Mucosa of stomach (tissue), 1 donor: ENCODE measurements at regions not wholly inside any gene's neighbourhood (a gene's known extent, or its start where the extent isn't known, plus 50 kb on each side); places are given as distances from the start of the nearest gene placed in this dataset.

Experiments used
- H3K27me3 ChIP-seq: one replicate; pipeline ENCODE4 v1.7.0; 2013; ENCODE audit warnings: mild to moderate bottlenecking, low read length; ENCODE audit not compliant: control insufficient read depth, insufficient read depth
- H3K36me3 ChIP-seq: one replicate; pipeline ENCODE4 v1.7.0; 2013; ENCODE audit warnings: low read length; ENCODE audit not compliant: control insufficient read depth, insufficient read depth
- H3K4me1 ChIP-seq: one replicate; pipeline ENCODE4 v1.7.0; 2013; ENCODE audit warnings: mild to moderate bottlenecking, low read length; ENCODE audit not compliant: control insufficient read depth, insufficient read depth
- H3K4me3 ChIP-seq: one replicate; pipeline ENCODE4 v1.7.0; 2013; ENCODE audit warnings: low read length
- H3K9ac ChIP-seq: one replicate; pipeline ENCODE4 v1.7.0; 2013; ENCODE audit warnings: mild to moderate bottlenecking, low read length, moderate library complexity
- H3K9me3 ChIP-seq: one replicate; pipeline ENCODE4 v1.7.0; 2013; ENCODE audit warnings: mild to moderate bottlenecking, low read length, moderate library complexity; ENCODE audit not compliant: control insufficient read depth
- donor health status: Pancreatic carcinoma.

- Histone ChIP-seq H3K36me3 (no peaks in the 10 kb centered on the region), H3K4me1 (no peaks in the 10 kb centered on the region), H3K27me3 (no peaks in the 10 kb centered on the region), H3K9me3 (no peaks in the 10 kb centered on the region), H3K9ac (no peak overlapping the region), H3K4me3 (no peak overlapping the region)
Measured at GRCh38 chr6:166838987-166839386, 117.4 kb downstream of the RNASET2 start.

- Histone ChIP-seq H3K9ac (no peak overlapping the region), H3K9me3 (no peaks in the 10 kb centered on the region), H3K4me1 (no peaks in the 10 kb centered on the region), H3K27me3 (no peaks in the 10 kb centered on the region), H3K4me3 (no peak overlapping the region), H3K36me3 (no peaks in the 10 kb centered on the region)
Measured at GRCh38 chr6:166836785-166837718, 119.3 kb downstream of the RNASET2 start.

- Histone ChIP-seq H3K27me3 (no peaks in the 10 kb centered on the region), H3K36me3 (no peaks in the 10 kb centered on the region), H3K9me3 (no peaks in the 10 kb centered on the region), H3K4me3 (no peak overlapping the region), H3K4me1 (no peaks in the 10 kb centered on the region), H3K9ac (no peak overlapping the region)
Measured at GRCh38 chr6:166834049-166834448, 122.3 kb downstream of the RNASET2 start.

GRCh38 chr6:166830891-166831363 is 125.4 kb downstream of the RNASET2 start:
- Histone ChIP-seq H3K9ac (no peak overlapping the region), H3K4me3 (no peak overlapping the region), H3K4me1 (no peaks in the 10 kb centered on the region), H3K9me3 (no peaks in the 10 kb centered on the region), H3K27me3 (no peaks in the 10 kb centered on the region), H3K36me3 (no peaks in the 10 kb centered on the region)

- Histone ChIP-seq H3K4me1 (no peaks in the 10 kb centered on the region), H3K27me3 (no peaks in the 10 kb centered on the region), H3K36me3 (no peaks in the 10 kb centered on the region), H3K4me3 (no peak overlapping the region), H3K9ac (no peak overlapping the region), H3K9me3 (no peaks in the 10 kb centered on the region)
Measured at GRCh38 chr6:166830185-166830890, 126.0 kb downstream of the RNASET2 start.

GRCh38 chr6:166826264-166826663 is 130.1 kb downstream of the RNASET2 start:
- Histone ChIP-seq H3K9me3 (no peaks in the 10 kb centered on the region), H3K9ac (no peak overlapping the region), H3K36me3 (no peaks in the 10 kb centered on the region), H3K4me1 (no peaks in the 10 kb centered on the region), H3K27me3 (no peaks in the 10 kb centered on the region), H3K4me3 (no peak overlapping the region)

GRCh38 chr6:166825553-166826145 is 130.7 kb downstream of the RNASET2 start:
- Histone ChIP-seq H3K9me3 (no peaks in the 10 kb centered on the region), H3K4me3 (no peak overlapping the region), H3K9ac (no peak overlapping the region)

GRCh38 chr6:166824880-166825250 is 131.5 kb downstream of the RNASET2 start:
- Histone ChIP-seq H3K4me3 (no peak overlapping the region), H3K27me3 (no peaks in the 10 kb centered on the region), H3K36me3 (no peaks in the 10 kb centered on the region), H3K9ac (no peak overlapping the region), H3K4me1 (no peaks in the 10 kb centered on the region), H3K9me3 (no peaks in the 10 kb centered on the region)

More at GRCh38 chr6:166825553-166826145, 130.7 kb downstream of the RNASET2 start:
- Histone ChIP-seq H3K27me3 (no peaks in the 10 kb centered on the region), H3K4me1 (no peaks in the 10 kb centered on the region), H3K36me3 (no peaks in the 10 kb centered on the region)

GRCh38 chr6:166824146-166824879 is 132.0 kb downstream of the RNASET2 start:
- Histone ChIP-seq H3K4me1 (no peaks in the 10 kb centered on the region), H3K27me3 (no peaks in the 10 kb centered on the region), H3K9me3 (no peaks in the 10 kb centered on the region), H3K36me3 (no peaks in the 10 kb centered on the region), H3K9ac (no peak overlapping the region), H3K4me3 (no peak overlapping the region)

- no peaks in the 10 kb centered on the region for H3K4me1 ChIP-seq
- no peak overlapping the region for H3K9ac ChIP-seq
- H3K9me3 ChIP-seq, result no peaks in the 10 kb centered on the region
- H3K27me3 ChIP-seq, result no peaks in the 10 kb centered on the region
- H3K36me3 ChIP-seq, result no peaks in the 10 kb centered on the region
- no peak overlapping the region for H3K4me3 ChIP-seq
Measured at GRCh38 chr6:166822609-166823008, 133.7 kb downstream of the RNASET2 start.

GRCh38 chr6:166820483-166820882 is 135.9 kb downstream of the RNASET2 start:
- no peaks in the 10 kb centered on the region for H3K27me3 ChIP-seq
- H3K9me3 ChIP-seq, result no peaks in the 10 kb centered on the region
- H3K4me1 ChIP-seq, result no peaks in the 10 kb centered on the region

More at GRCh38 chr6:166820483-166820882, 135.9 kb downstream of the RNASET2 start:
- H3K36me3 ChIP-seq, result no peaks in the 10 kb centered on the region
- H3K9ac ChIP-seq, result no peak overlapping the region
- H3K4me3 ChIP-seq, result no peak overlapping the region
